HG02938 (cell line): ENCODE measurements at regions not wholly inside any gene's neighbourhood (a gene's known extent, or its start where the extent isn't known, plus 50 kb on each side); places are given as distances from the start of the nearest gene placed in this dataset.

ENCODE experiments used
- ATAC-seq: cut with Tn5 transposase; IDR thresholded peaks from one replicate; pipeline ENCODE4 v1.9.1; 2021; ENCODE audit warnings: mild to moderate bottlenecking, moderate library complexity; ENCODE audit not compliant: unreplicated experiment

GRCh38 chr5:27353970-27354369 is 315.6 kb upstream of the CDH9 start:
- ATAC-seq = no peak

- ATAC-seq = no peak
Measured at GRCh38 chr5:27353540-27353939, 315.2 kb upstream of the CDH9 start.

- ATAC-seq = no peak
Measured at GRCh38 chr5:27341342-27341741, 303.0 kb upstream of the CDH9 start.

GRCh38 chr5:27336817-27337216 is 298.4 kb upstream of the CDH9 start:
- ATAC-seq = no peak

GRCh38 chr5:27328480-27328879 is 290.1 kb upstream of the CDH9 start:
- ATAC-seq = no peak

GRCh38 chr5:27325513-27325912 is 287.1 kb upstream of the CDH9 start:
- no peak for ATAC-seq

GRCh38 chr5:27318701-27319100 is 280.3 kb upstream of the CDH9 start:
- ATAC-seq = no peak

- ATAC-seq = no peak
Measured at GRCh38 chr5:27316271-27316650, 277.9 kb upstream of the CDH9 start.

GRCh38 chr5:27315363-27316270 is 277.2 kb upstream of the CDH9 start:
- no peak for ATAC-seq

- no peak for ATAC-seq
Measured at GRCh38 chr5:27313549-27313948, 275.2 kb upstream of the CDH9 start.

- no peak for ATAC-seq
Measured at GRCh38 chr5:27312291-27312893, 274.0 kb upstream of the CDH9 start.

GRCh38 chr5:27311544-27311943 is 273.2 kb upstream of the CDH9 start:
- ATAC-seq = no peak

- no peak for ATAC-seq
Measured at GRCh38 chr5:27308153-27308552, 269.8 kb upstream of the CDH9 start.

GRCh38 chr5:27290172-27290571 is 251.8 kb upstream of the CDH9 start:
- ATAC-seq = no peak

- ATAC-seq = no peak
Measured at GRCh38 chr5:27276119-27276518, 237.7 kb upstream of the CDH9 start.

GRCh38 chr5:27275345-27275744 is 237.0 kb upstream of the CDH9 start:
- no peak for ATAC-seq

- no peak for ATAC-seq
Measured at GRCh38 chr5:27269766-27270165, 231.4 kb upstream of the CDH9 start.

GRCh38 chr5:27267209-27267824 is 228.9 kb upstream of the CDH9 start:
- ATAC-seq = no peak

GRCh38 chr5:27266184-27266583 is 227.8 kb upstream of the CDH9 start:
- ATAC-seq = no peak

GRCh38 chr5:27257696-27258095 is 219.3 kb upstream of the CDH9 start:
- ATAC-seq = no peak

GRCh38 chr5:27252911-27253310 is 214.5 kb upstream of the CDH9 start:
- no peak for ATAC-seq

- no peak for ATAC-seq
Measured at GRCh38 chr5:27242258-27242626, 203.9 kb upstream of the CDH9 start.
